ENCODE measurements at regions not wholly inside any gene's neighbourhood (a gene's known extent, or its start where the extent isn't known, plus 50 kb on each side); places are given as distances from the start of the nearest gene placed in this dataset.

- Mint-ChIP-seq H3K9me3 (peaks cover 13% of the 10 kb centered on the region), H3K27me3 (ENCODE audit: low read depth) (no peaks in the 10 kb centered on the region), H3K4me1 (peaks cover 8% of the 10 kb centered on the region), H3K27ac (no peak overlapping the region), H3K4me3 (no peak overlapping the region), H3K36me3 (peaks cover 8% of the 10 kb centered on the region)
- ATAC-seq = no peak
- TF ChIP-seq, protein P1, sequence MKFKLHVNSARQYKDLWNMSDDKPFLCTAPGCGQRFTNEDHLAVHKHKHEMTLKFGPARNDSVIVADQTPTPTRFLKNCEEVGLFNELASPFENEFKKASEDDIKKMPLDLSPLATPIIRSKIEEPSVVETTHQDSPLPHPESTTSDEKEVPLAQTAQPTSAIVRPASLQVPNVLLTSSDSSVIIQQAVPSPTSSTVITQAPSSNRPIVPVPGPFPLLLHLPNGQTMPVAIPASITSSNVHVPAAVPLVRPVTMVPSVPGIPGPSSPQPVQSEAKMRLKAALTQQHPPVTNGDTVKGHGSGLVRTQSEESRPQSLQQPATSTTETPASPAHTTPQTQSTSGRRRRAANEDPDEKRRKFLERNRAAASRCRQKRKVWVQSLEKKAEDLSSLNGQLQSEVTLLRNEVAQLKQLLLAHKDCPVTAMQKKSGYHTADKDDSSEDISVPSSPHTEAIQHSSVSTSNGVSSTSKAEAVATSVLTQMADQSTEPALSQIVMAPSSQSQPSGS (CRISPR knock-in tag; IDR thresholded peaks at IDR 0.05; ENCODE audit: borderline replicate concordance, low read depth) = no peak
- TF ChIP-seq SMAD4 (CRISPR knock-in tag; IDR thresholded peaks at IDR 0.05) (no peak), FOXP4 (CRISPR knock-in tag; IDR thresholded peaks at IDR 0.05) (no peak), ATF1 (CRISPR knock-in tag; IDR thresholded peaks at IDR 0.05) (no peak), FOXK1 (CRISPR knock-in tag; IDR thresholded peaks at IDR 0.05) (no peak), MAX (CRISPR knock-in tag; IDR thresholded peaks at IDR 0.05) (no peak), NFE2L1 (CRISPR knock-in tag; IDR thresholded peaks at IDR 0.05) (no peak), NR1H2 (CRISPR knock-in tag; IDR thresholded peaks at IDR 0.05) (no peak), ZNF317 (CRISPR knock-in tag; IDR thresholded peaks at IDR 0.05; ENCODE audit: borderline replicate concordance, low read depth) (no peak), ERG (CRISPR knock-in tag; IDR thresholded peaks at IDR 0.05) (no peak), PRRX2 (CRISPR knock-in tag; IDR thresholded peaks at IDR 0.05) (no peak), ZNF423 (CRISPR knock-in tag; IDR thresholded peaks at IDR 0.05) (no peak), FOXP1 (CRISPR knock-in tag; IDR thresholded peaks at IDR 0.05; ENCODE audit: borderline replicate concordance) (no peak), ZNF416 (CRISPR knock-in tag; IDR thresholded peaks at IDR 0.05) (no peak), ETV6 (CRISPR knock-in tag; IDR thresholded peaks at IDR 0.05) (no peak), CBFB (CRISPR knock-in tag; IDR thresholded peaks at IDR 0.05; ENCODE audit: low read depth) (no peak), CTCF (IDR thresholded peaks at IDR 0.05) (no peak), ZNF219 (CRISPR knock-in tag; IDR thresholded peaks at IDR 0.05; ENCODE audit: borderline replicate concordance) (no peak)
- TF ChIP-seq, protein P2, sequence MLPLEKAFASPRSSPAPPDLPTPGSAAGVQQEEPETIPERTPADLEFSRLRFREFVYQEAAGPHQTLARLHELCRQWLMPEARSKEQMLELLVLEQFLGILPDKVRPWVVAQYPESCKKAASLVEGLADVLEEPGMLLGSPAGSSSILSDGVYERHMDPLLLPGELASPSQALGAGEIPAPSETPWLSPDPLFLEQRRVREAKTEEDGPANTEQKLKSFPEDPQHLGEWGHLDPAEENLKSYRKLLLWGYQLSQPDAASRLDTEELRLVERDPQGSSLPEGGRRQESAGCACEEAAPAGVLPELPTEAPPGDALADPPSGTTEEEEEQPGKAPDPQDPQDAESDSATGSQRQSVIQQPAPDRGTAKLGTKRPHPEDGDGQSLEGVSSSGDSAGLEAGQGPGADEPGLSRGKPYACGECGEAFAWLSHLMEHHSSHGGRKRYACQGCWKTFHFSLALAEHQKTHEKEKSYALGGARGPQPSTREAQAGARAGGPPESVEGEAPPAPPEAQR (CRISPR knock-in tag; IDR thresholded peaks at IDR 0.05) = no peak
- TF ChIP-seq, protein P3, sequence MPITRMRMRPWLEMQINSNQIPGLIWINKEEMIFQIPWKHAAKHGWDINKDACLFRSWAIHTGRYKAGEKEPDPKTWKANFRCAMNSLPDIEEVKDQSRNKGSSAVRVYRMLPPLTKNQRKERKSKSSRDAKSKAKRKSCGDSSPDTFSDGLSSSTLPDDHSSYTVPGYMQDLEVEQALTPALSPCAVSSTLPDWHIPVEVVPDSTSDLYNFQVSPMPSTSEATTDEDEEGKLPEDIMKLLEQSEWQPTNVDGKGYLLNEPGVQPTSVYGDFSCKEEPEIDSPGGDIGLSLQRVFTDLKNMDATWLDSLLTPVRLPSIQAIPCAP (CRISPR knock-in tag; IDR thresholded peaks at IDR 0.05) = no peak
- ChIA-PET CTCF (no interaction called here), POLR2A (no interaction called here)
- DNase-seq (ENCODE audit: low spot score) = no peak
These were observed 233.4 kb downstream of the FOXO1 start for GRCh38 chr13:40433001-40433400.
